K562 (cell line): ENCODE measurements at regions not wholly inside any gene's neighbourhood (a gene's known extent, or its start where the extent isn't known, plus 50 kb on each side); places are given as distances from the start of the nearest gene placed in this dataset.

Experiments used
- ATAC-seq: fragments of 200-7000 bp; cut with Tn5 transposase; 3 replicates; pipeline ENCODE4 v1.9.1; 2020; ENCODE audit warnings: moderate library complexity
- BruUV-seq: library from RNA; stranded (reverse); fragments of 400-500 nt; replicated peaks from 2 replicates; lab custom pipeline; 2021; lab: Mats Ljungman, UMichigan
- CTCF ChIA-PET: fragments of 300-600 bp; formaldehyde crosslinking; extraction: SDS; loops from one replicate; lab custom pipeline; 2021; ENCODE audit warnings: low intra/inter-chr PET ratio; lab: Yijun Ruan, JAX
- POLR2A ChIA-PET: fragments of 300-600, 350-650 bp; sonication (Branson Sonifier 250); formaldehyde crosslinking; extraction: SDS; loops from one replicate; lab custom pipeline; 2021; ENCODE audit warnings: antibody characterized with exemption, inconsistent platforms; lab: Yijun Ruan, JAX
- DNase-seq, 4 experiments: peaks; one replicate each; pipeline versions ENCODE4 v3.0.0 to v3.0.0-alpha.2; 2011 to 2018; ENCODE audit warnings: low spot score in 3 of 4, mixed read lengths in 3 of 4; ENCODE audit errors: extremely low read depth in 1 of 4
- FAIRE-seq: peaks from 2 replicates; lab custom pipeline; 2011; peaks lifted over from hg19 to GRCh38; lab: Jason Lieb, UNC
- H2AFZ ChIP-seq: 2 replicates; pipeline ENCODE4 v1.6.0; 2011; ENCODE audit warnings: low read depth, low read length, control low read depth, inconsistent platforms
- H3K27ac ChIP-seq: fragments of 200-600 bp; 3 replicates; pipeline ENCODE4 v1.8.0; 2011; ENCODE audit warnings: low read depth, mild to moderate bottlenecking, control low read depth, inconsistent platforms, low read length, moderate library complexity, mixed read lengths; ENCODE audit errors: extremely low read depth
- H3K27me3 ChIP-seq, 2 experiments: fragments of 300-600 bp in 1 of 2; 2 replicates in 1 of 2; 3 replicates in 1 of 2; pipeline versions ENCODE4 v1.6.0 to v1.8.0; 2011; ENCODE audit warnings: inconsistent platforms in 2 of 2, low read length in 2 of 2, mild to moderate bottlenecking in 1 of 2, mixed read lengths in 1 of 2, moderate library complexity in 1 of 2; ENCODE audit not compliant: control insufficient read depth in 2 of 2, insufficient read depth in 2 of 2
- H3K36me3 ChIP-seq: fragments of 300-600 bp; 3 replicates; pipeline ENCODE4 v1.8.0; 2011; ENCODE audit warnings: mild to moderate bottlenecking, low read length, inconsistent platforms; ENCODE audit not compliant: control insufficient read depth, insufficient read depth
- H3K4me1 ChIP-seq, 2 experiments: fragments of 200-600 bp in 1 of 2; replicated peaks in 1 of 2; 2 replicates in 1 of 2; 3 replicates in 1 of 2; pipeline versions ENCODE4 v1.5.1 to v1.8.0; 2011; ENCODE audit warnings: inconsistent platforms in 2 of 2, low read length in 2 of 2, mild to moderate bottlenecking in 1 of 2, mixed read lengths in 1 of 2, moderate library complexity in 1 of 2; ENCODE audit not compliant: control insufficient read depth in 2 of 2, insufficient read depth in 2 of 2
- H3K4me2 ChIP-seq: 2 replicates; pipeline ENCODE4 v1.6.1; 2011; ENCODE audit warnings: low read length, control low read depth, inconsistent platforms, mixed read lengths; ENCODE audit not compliant: insufficient read depth
- H3K4me3 ChIP-seq: fragments of 200-600 bp; sonication (generic), shearing (Covaris generic); 2 replicates; pipeline ENCODE4 v1.5.1; 2016; ENCODE audit warnings: control low read depth, inconsistent platforms
- H3K79me2 ChIP-seq: fragments of 200-600 bp; 3 replicates; pipeline ENCODE4 v1.8.0; 2011; ENCODE audit warnings: low read length, inconsistent platforms; ENCODE audit not compliant: control insufficient read depth, insufficient read depth
- H3K9ac ChIP-seq, 2 experiments: 2 replicates each; pipeline versions ENCODE4 v1.6.0 to v1.6.1; 2011; ENCODE audit warnings: low read depth in 2 of 2, low read length in 2 of 2, control low read depth in 1 of 2, inconsistent platforms in 1 of 2, mild to moderate bottlenecking in 1 of 2, mixed read lengths in 1 of 2; ENCODE audit not compliant: insufficient read depth in 1 of 2
- H3K9me1 ChIP-seq: one replicate; pipeline ENCODE4 v1.6.0; 2011; ENCODE audit warnings: inconsistent platforms, mild to moderate bottlenecking, low read length, moderate library complexity; ENCODE audit not compliant: control insufficient read depth, insufficient read depth
- H3K9me3 ChIP-seq: replicated peaks from 2 replicates; pipeline ENCODE4 v1.5.1; 2011; ENCODE audit warnings: low read depth, low read length, inconsistent platforms; ENCODE audit not compliant: control insufficient read depth, insufficient read depth
- H4K20me1 ChIP-seq: replicated peaks from 2 replicates; pipeline ENCODE4 v1.6.1; 2011; ENCODE audit warnings: low read length, inconsistent platforms, mixed read lengths; ENCODE audit not compliant: control insufficient read depth, insufficient read depth
- GATA2 ChIP-seq: sonication (generic); formaldehyde crosslinking; IDR thresholded peaks from 2 replicates; pipeline ENCODE4 v1.4.0; 2020; ENCODE audit warnings: mild to moderate bottlenecking, missing genetic modification reagents
- NR4A1 ChIP-seq, 2 experiments: fragments of 250-450 bp in 1 of 2; fragments of 450-650 bp in 1 of 2; sonication (Bioruptor Pico) in 1 of 2; IDR thresholded peaks; 2 replicates each; pipeline versions ENCODE4 v1.4.0 to v1.6.1; 2016 to 2020; ENCODE audit warnings: mild to moderate bottlenecking in 2 of 2, missing compliant biosample characterization in 1 of 2, missing genetic modification characterization in 1 of 2, moderate library complexity in 1 of 2
- SIRT6 ChIP-seq: IDR thresholded peaks from one replicate; pipeline ENCODE4 v1.6.1; 2012; ENCODE audit warnings: low read depth, mild to moderate bottlenecking, control low read depth, inconsistent platforms, low read length, moderate library complexity
- SREBF2 ChIP-seq: sonication (generic); formaldehyde crosslinking; IDR thresholded peaks from 2 replicates; pipeline ENCODE4 v1.4.0; 2020; ENCODE audit warnings: mild to moderate bottlenecking, missing genetic modification reagents
- TSC22D4 ChIP-seq: fragments of 450-650 bp; IDR thresholded peaks from 2 replicates; pipeline ENCODE4 v1.6.1; 2016; ENCODE audit warnings: missing genetic modification characterization, missing biosample characterization, control low read depth
- ZNF146 ChIP-seq: IDR thresholded peaks from one replicate; pipeline ENCODE4 v1.6.1; 2018; ENCODE audit warnings: missing compliant biosample characterization; ENCODE audit not compliant: unreplicated experiment
- ZNF584 ChIP-seq: fragments of 200-800 bp; sonication (Bioruptor generic); IDR thresholded peaks from 2 replicates; pipeline ENCODE4 v1.6.1; 2016; ENCODE audit warnings: low read depth, mild to moderate bottlenecking, missing genetic modification characterization, missing compliant biosample characterization
- WGBS: fragments of 100-300 bp; shearing (Covaris generic); methylation state at CpG from one replicate; pipeline ENCODE4 v1.1.6; 2016; ENCODE audit warnings: low coverage, mixed read lengths; ENCODE audit not compliant: insufficient coverage; ENCODE audit errors: missing lambda C conversion rate; 5-methylcytosine and 5-hydroxymethylcytosine counted together
- in situ Hi-C: fragments of 300-500 bp; cut with MboI; formaldehyde crosslinking; loops from 4 replicates; pipeline ENCODE4 v1.15.0; 2018; ENCODE audit warnings: inconsistent platforms, mixed read lengths
- intact Hi-C: fragments of 100-400 bp; cut with micrococcal nuclease; formaldehyde crosslinking; loops from 2 replicates; pipeline ENCODE4 v1.14.2; 2022
- TF ChIP-seq, protein P1 (sequence below): fragments of 250-450 bp; sonication (Bioruptor Pico); IDR thresholded peaks from 2 replicates; pipeline ENCODE4 v1.5.0; 2022; ENCODE audit warnings: mild to moderate bottlenecking
- TF ChIP-seq, protein P2 (sequence below): fragments of 450-650 bp; formaldehyde crosslinking; IDR thresholded peaks from 2 replicates; pipeline ENCODE4 v1.4.0; 2020; ENCODE audit warnings: mild to moderate bottlenecking, moderate library complexity

DNA sequence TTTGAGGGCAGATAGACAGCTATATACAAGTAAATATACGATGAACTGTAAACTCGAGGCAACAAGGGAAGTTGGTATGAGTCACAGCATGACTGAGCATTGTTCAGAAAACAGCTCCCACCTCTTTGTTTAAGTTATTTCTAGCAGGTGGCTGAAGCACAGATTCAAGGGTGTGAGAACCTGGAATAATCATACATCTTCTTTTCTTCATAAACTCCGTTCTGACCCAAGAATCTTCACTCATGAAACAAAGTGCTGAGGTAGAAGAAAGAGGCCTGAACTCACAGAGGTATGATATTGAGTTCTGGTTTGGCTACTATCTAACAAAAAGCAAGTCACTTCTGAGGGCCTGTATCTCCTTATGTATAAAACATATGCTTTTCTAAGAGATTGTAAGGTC, 364.1 kb upstream of the KITLG start (continued):
- no peak for TF ChIP-seq TSC22D4 (tag)

DNA sequence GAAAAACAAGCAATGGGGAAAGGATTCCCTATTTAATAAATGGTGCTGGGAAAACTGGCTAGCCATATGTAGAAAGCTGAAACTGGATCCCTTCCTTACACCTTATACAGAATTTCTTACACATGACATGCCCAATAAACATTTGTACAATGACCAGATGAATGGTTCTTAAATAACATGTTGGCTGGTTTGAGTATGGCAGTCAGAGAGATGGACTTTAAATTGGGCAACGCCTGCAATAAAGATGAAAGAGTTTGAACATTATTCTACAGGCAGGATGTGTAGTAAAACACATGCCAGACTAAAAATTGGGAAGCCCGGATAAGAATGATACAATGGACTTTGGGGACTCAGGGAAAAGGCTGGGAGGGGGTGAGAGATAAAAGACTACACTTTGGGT, 360.6 kb upstream of the KITLG start:
- Histone ChIP-seq H3K4me3 (no peak overlapping the region), H3K9me1 (no peaks in the 10 kb centered on the region), H3K9me3 (no peaks in the 10 kb centered on the region; the same call in 1 of the 2 replicates), H3K4me1 (no peaks in the 10 kb centered on the region), H3K4me2 (no peak overlapping the region), H3K36me3 (no peaks in the 10 kb centered on the region), H2AFZ (no peak overlapping the region), H3K9ac (no peak overlapping the region), H4K20me1 (no peaks in the 10 kb centered on the region), H3K79me2 (no peaks in the 10 kb centered on the region), H3K27ac (no peak overlapping the region), H3K27me3 (no peaks in the 10 kb centered on the region)
- DNase-seq (no peak), FAIRE-seq (no peak), ATAC-seq (no peak)
- ChIA-PET POLR2A (no interaction called here), CTCF (no interaction called here)
- no TSS peak for BruUV-seq
- 0% methylated on average over 2 of the region's 2 CpGs for WGBS
- no peak for TF ChIP-seq ZNF146 (CRISPR knock-in tag)
- TF ChIP-seq GATA2 = no peak
- TF ChIP-seq, protein P1, sequence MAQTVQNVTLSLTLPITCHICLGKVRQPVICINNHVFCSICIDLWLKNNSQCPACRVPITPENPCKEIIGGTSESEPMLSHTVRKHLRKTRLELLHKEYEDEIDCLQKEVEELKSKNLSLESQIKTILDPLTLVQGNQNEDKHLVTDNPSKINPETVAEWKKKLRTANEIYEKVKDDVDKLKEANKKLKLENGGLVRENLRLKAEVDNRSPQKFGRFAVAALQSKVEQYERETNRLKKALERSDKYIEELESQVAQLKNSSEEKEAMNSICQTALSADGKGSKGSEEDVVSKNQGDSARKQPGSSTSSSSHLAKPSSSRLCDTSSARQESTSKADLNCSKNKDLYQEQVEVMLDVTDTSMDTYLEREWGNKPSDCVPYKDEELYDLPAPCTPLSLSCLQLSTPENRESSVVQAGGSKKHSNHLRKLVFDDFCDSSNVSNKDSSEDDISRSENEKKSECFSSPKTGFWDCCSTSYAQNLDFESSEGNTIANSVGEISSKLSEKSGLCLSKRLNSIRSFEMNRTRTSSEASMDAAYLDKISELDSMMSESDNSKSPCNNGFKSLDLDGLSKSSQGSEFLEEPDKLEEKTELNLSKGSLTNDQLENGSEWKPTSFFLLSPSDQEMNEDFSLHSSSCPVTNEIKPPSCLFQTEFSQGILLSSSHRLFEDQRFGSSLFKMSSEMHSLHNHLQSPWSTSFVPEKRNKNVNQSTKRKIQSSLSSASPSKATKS (CRISPR knock-in tag) = no peak
- TF ChIP-seq SREBF2 (CRISPR knock-in tag) = no peak
- TF ChIP-seq, protein P2, sequence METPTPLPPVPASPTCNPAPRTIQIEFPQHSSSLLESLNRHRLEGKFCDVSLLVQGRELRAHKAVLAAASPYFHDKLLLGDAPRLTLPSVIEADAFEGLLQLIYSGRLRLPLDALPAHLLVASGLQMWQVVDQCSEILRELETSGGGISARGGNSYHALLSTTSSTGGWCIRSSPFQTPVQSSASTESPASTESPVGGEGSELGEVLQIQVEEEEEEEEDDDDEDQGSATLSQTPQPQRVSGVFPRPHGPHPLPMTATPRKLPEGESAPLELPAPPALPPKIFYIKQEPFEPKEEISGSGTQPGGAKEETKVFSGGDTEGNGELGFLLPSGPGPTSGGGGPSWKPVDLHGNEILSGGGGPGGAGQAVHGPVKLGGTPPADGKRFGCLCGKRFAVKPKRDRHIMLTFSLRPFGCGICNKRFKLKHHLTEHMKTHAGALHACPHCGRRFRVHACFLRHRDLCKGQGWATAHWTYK (CRISPR knock-in tag) = no peak
- no peak for TF ChIP-seq SIRT6
- TF ChIP-seq NR4A1 (CRISPR knock-in tag; IDR thresholded peaks at IDR 0.05) = no peak
- no peak for TF ChIP-seq NR4A1 (tag; IDR thresholded peaks at IDR 0.05)
- TF ChIP-seq ZNF584 (CRISPR knock-in tag) = no peak
- in situ Hi-C loops (no loop called here), intact Hi-C loops (no loop called here)
